GM23338 (cell line): ENCODE measurements at regions not wholly inside any gene's neighbourhood (a gene's known extent, or its start where the extent isn't known, plus 50 kb on each side); places are given as distances from the start of the nearest gene placed in this dataset.

Experiments used
- CREB1 ChIP-seq: fragments of 250-450 bp; sonication (Bioruptor Pico); IDR thresholded peaks from 2 replicates; pipeline ENCODE4 v1.5.0; 2020; ENCODE audit warnings: low read depth, mild to moderate bottlenecking, moderate library complexity
- EZH2 ChIP-seq: fragments of 200-600 bp; sonication (generic); IDR thresholded peaks from one replicate; pipeline ENCODE4 v1.8.0; 2017; ENCODE audit warnings: antibody characterized with exemption, mild to moderate bottlenecking, low read depth; ENCODE audit not compliant: unreplicated experiment
- EZH2phosphoT487 ChIP-seq: fragments of 200-600 bp; sonication (generic); IDR thresholded peaks from one replicate; pipeline ENCODE4 v1.8.1; 2018; ENCODE audit warnings: antibody characterized with exemption; ENCODE audit not compliant: unreplicated experiment
- JUNB ChIP-seq: IDR thresholded peaks from one replicate; pipeline ENCODE4 v1.6.1; 2016; ENCODE audit warnings: antibody characterized with exemption; ENCODE audit not compliant: unreplicated experiment
- NANOG ChIP-seq: IDR thresholded peaks from 2 replicates; pipeline ENCODE4 v1.6.1; 2016; ENCODE audit warnings: antibody characterized with exemption, borderline replicate concordance
- POLR2AphosphoS5 ChIP-seq: IDR thresholded peaks from 2 replicates; pipeline ENCODE4 v1.6.1; 2016; ENCODE audit warnings: antibody characterized with exemption, low read depth
- STAT1 ChIP-seq: IDR thresholded peaks from one replicate; pipeline ENCODE4 v1.6.1; 2016; ENCODE audit warnings: antibody characterized with exemption; ENCODE audit not compliant: unreplicated experiment
- ZNF114 ChIP-seq: fragments of 250-450 bp; sonication (Bioruptor Pico); IDR thresholded peaks from 2 replicates; pipeline ENCODE4 v1.5.0; 2020; ENCODE audit warnings: mild to moderate bottlenecking, moderate library complexity
- TF ChIP-seq, protein P1 (sequence below), 2 experiments: fragments of 200-600 bp in 1 of 2; sonication (generic) in 1 of 2; conservative IDR thresholded peaks; 2 replicates each; pipeline versions ENCODE4 v1.5.1 to v1.6.1; 2016 to 2017; ENCODE audit warnings: antibody characterized with exemption in 2 of 2, low read depth in 2 of 2, mild to moderate bottlenecking in 2 of 2, moderate library complexity in 1 of 2
- TF ChIP-seq, protein P2 (sequence below): IDR thresholded peaks from one replicate; pipeline ENCODE4 v1.6.1; 2018; ENCODE audit warnings: antibody characterized with exemption; ENCODE audit not compliant: unreplicated experiment
- TF ChIP-seq, protein P3 (sequence below): fragments of 250-450 bp; sonication (Bioruptor Pico); IDR thresholded peaks from 2 replicates; pipeline ENCODE4 v1.5.0; 2020; ENCODE audit warnings: mild to moderate bottlenecking, moderate library complexity
- TF ChIP-seq, protein P4 (sequence below): IDR thresholded peaks from 2 replicates; pipeline ENCODE4 v1.6.1; 2016; ENCODE audit warnings: antibody characterized with exemption

DNA sequence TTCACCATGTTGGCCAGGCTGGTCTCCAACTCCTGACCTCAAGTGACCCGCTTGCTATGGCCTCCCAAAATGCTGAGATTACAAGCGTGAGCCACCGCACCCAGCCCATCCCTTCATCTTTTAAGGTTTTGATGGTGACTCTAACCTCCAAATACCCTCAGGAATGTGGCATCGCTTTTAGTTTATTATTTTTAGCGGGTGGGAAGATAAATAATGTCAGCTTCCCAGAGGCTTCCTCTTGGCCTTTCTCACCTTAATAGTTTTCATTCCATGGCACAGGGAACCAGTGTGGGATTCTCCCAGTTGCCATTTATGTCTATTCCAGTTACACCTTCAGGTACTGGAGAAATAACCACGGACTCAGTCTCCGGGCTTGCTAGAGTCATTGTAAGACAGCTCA lies 92.1 kb upstream of the LRRN2 start:
- TF ChIP-seq EZH2 (no peak), POLR2AphosphoS5 (no peak), NANOG (no peak), EZH2phosphoT487 (no peak), CREB1 (CRISPR knock-in tag) (no peak), JUNB (no peak), ZNF114 (no peak), STAT1 (no peak)
- TF ChIP-seq, protein P1, sequence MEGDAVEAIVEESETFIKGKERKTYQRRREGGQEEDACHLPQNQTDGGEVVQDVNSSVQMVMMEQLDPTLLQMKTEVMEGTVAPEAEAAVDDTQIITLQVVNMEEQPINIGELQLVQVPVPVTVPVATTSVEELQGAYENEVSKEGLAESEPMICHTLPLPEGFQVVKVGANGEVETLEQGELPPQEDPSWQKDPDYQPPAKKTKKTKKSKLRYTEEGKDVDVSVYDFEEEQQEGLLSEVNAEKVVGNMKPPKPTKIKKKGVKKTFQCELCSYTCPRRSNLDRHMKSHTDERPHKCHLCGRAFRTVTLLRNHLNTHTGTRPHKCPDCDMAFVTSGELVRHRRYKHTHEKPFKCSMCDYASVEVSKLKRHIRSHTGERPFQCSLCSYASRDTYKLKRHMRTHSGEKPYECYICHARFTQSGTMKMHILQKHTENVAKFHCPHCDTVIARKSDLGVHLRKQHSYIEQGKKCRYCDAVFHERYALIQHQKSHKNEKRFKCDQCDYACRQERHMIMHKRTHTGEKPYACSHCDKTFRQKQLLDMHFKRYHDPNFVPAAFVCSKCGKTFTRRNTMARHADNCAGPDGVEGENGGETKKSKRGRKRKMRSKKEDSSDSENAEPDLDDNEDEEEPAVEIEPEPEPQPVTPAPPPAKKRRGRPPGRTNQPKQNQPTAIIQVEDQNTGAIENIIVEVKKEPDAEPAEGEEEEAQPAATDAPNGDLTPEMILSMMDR (conservative IDR thresholded peaks at IDR 0.05; ENCODE audit: low read depth in 2 of 2), result no peak
- TF ChIP-seq, protein P2, sequence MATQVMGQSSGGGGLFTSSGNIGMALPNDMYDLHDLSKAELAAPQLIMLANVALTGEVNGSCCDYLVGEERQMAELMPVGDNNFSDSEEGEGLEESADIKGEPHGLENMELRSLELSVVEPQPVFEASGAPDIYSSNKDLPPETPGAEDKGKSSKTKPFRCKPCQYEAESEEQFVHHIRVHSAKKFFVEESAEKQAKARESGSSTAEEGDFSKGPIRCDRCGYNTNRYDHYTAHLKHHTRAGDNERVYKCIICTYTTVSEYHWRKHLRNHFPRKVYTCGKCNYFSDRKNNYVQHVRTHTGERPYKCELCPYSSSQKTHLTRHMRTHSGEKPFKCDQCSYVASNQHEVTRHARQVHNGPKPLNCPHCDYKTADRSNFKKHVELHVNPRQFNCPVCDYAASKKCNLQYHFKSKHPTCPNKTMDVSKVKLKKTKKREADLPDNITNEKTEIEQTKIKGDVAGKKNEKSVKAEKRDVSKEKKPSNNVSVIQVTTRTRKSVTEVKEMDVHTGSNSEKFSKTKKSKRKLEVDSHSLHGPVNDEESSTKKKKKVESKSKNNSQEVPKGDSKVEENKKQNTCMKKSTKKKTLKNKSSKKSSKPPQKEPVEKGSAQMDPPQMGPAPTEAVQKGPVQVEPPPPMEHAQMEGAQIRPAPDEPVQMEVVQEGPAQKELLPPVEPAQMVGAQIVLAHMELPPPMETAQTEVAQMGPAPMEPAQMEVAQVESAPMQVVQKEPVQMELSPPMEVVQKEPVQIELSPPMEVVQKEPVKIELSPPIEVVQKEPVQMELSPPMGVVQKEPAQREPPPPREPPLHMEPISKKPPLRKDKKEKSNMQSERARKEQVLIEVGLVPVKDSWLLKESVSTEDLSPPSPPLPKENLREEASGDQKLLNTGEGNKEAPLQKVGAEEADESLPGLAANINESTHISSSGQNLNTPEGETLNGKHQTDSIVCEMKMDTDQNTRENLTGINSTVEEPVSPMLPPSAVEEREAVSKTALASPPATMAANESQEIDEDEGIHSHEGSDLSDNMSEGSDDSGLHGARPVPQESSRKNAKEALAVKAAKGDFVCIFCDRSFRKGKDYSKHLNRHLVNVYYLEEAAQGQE, result no peak
- TF ChIP-seq, protein P3, sequence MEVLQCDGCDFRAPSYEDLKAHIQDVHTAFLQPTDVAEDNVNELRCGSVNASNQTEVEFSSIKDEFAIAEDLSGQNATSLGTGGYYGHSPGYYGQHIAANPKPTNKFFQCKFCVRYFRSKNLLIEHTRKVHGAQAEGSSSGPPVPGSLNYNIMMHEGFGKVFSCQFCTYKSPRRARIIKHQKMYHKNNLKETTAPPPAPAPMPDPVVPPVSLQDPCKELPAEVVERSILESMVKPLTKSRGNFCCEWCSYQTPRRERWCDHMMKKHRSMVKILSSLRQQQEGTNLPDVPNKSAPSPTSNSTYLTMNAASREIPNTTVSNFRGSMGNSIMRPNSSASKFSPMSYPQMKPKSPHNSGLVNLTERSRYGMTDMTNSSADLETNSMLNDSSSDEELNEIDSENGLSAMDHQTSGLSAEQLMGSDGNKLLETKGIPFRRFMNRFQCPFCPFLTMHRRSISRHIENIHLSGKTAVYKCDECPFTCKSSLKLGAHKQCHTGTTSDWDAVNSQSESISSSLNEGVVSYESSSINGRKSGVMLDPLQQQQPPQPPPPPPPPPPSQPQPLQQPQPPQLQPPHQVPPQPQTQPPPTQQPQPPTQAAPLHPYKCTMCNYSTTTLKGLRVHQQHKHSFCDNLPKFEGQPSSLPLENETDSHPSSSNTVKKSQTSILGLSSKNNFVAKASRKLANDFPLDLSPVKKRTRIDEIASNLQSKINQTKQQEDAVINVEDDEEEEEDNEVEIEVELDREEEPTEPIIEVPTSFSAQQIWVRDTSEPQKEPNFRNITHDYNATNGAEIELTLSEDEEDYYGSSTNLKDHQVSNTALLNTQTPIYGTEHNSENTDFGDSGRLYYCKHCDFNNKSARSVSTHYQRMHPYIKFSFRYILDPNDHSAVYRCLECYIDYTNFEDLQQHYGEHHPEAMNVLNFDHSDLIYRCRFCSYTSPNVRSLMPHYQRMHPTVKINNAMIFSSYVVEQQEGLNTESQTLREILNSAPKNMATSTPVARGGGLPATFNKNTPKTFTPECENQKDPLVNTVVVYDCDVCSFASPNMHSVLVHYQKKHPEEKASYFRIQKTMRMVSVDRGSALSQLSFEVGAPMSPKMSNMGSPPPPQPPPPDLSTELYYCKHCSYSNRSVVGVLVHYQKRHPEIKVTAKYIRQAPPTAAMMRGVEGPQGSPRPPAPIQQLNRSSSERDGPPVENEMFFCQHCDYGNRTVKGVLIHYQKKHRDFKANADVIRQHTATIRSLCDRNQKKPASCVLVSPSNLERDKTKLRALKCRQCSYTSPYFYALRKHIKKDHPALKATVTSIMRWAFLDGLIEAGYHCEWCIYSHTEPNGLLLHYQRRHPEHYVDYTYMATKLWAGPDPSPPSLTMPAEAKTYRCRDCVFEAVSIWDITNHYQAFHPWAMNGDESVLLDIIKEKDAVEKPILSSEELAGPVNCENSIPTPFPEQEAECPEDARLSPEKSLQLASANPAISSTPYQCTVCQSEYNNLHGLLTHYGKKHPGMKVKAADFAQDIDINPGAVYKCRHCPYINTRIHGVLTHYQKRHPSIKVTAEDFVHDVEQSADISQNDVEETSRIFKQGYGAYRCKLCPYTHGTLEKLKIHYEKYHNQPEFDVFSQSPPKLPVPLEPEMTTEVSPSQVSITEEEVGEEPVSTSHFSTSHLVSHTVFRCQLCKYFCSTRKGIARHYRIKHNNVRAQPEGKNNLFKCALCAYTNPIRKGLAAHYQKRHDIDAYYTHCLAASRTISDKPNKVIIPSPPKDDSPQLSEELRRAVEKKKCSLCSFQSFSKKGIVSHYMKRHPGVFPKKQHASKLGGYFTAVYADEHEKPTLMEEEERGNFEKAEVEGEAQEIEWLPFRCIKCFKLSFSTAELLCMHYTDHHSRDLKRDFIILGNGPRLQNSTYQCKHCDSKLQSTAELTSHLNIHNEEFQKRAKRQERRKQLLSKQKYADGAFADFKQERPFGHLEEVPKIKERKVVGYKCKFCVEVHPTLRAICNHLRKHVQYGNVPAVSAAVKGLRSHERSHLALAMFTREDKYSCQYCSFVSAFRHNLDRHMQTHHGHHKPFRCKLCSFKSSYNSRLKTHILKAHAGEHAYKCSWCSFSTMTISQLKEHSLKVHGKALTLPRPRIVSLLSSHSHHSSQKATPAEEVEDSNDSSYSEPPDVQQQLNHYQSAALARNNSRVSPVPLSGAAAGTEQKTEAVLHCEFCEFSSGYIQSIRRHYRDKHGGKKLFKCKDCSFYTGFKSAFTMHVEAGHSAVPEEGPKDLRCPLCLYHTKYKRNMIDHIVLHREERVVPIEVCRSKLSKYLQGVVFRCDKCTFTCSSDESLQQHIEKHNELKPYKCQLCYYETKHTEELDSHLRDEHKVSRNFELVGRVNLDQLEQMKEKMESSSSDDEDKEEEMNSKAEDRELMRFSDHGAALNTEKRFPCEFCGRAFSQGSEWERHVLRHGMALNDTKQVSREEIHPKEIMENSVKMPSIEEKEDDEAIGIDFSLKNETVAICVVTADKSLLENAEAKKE (CRISPR knock-in tag), result no peak
- TF ChIP-seq, protein P4, sequence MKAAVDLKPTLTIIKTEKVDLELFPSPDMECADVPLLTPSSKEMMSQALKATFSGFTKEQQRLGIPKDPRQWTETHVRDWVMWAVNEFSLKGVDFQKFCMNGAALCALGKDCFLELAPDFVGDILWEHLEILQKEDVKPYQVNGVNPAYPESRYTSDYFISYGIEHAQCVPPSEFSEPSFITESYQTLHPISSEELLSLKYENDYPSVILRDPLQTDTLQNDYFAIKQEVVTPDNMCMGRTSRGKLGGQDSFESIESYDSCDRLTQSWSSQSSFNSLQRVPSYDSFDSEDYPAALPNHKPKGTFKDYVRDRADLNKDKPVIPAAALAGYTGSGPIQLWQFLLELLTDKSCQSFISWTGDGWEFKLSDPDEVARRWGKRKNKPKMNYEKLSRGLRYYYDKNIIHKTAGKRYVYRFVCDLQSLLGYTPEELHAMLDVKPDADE, result no peak
